Hepatocyte (in vitro differentiated cells): ENCODE measurements at regions not wholly inside any gene's neighbourhood (a gene's known extent, or its start where the extent isn't known, plus 50 kb on each side); places are given as distances from the start of the nearest gene placed in this dataset.

Source experiments
- DNase-seq: peaks from one replicate; pipeline ENCODE4 v3.0.0-alpha.2; 2016; ENCODE audit warnings: low spot score
- H2AFZ ChIP-seq: fragments of 200-600 bp; sonication (generic); 2 replicates; pipeline ENCODE4 v1.6.0; 2016; ENCODE audit warnings: antibody characterized with exemption, mild to moderate bottlenecking
- H3K27ac ChIP-seq: fragments of 200-600 bp; sonication (generic); 2 replicates; pipeline ENCODE4 v1.5.1; 2016; ENCODE audit warnings: mild to moderate bottlenecking
- H3K27me3 ChIP-seq: fragments of 200-600 bp; sonication (generic); 2 replicates; pipeline ENCODE4 v1.6.1; 2016
- H3K36me3 ChIP-seq: fragments of 200-600 bp; sonication (generic); replicated peaks from 2 replicates; pipeline ENCODE4 v1.5.1; 2016; ENCODE audit warnings: low read depth; ENCODE audit not compliant: insufficient read depth
- H3K4me1 ChIP-seq: fragments of 200-600 bp; sonication (generic); 2 replicates; pipeline ENCODE4 v1.5.1; 2016; ENCODE audit warnings: mild to moderate bottlenecking, moderate library complexity; ENCODE audit not compliant: insufficient read depth
- H3K4me2 ChIP-seq: fragments of 200-600 bp; sonication (generic); 2 replicates; pipeline ENCODE4 v1.6.0; 2016
- H3K4me3 ChIP-seq: fragments of 200-600 bp; sonication (generic); 2 replicates; pipeline ENCODE4 v1.5.1; 2016; ENCODE audit warnings: mild to moderate bottlenecking
- H3K79me2 ChIP-seq: fragments of 200-600 bp; sonication (generic); 2 replicates; pipeline ENCODE4 v1.6.0; 2017; ENCODE audit warnings: mild to moderate bottlenecking
- H3K9me2 ChIP-seq: fragments of 200-600 bp; sonication (generic); replicated peaks from 2 replicates; pipeline ENCODE4 v1.6.0; 2017; ENCODE audit warnings: mild to moderate bottlenecking; ENCODE audit not compliant: insufficient read depth
- H3K9me3 ChIP-seq: fragments of 200-600 bp; sonication (generic); 2 replicates; pipeline ENCODE4 v1.5.1; 2016; ENCODE audit warnings: low read depth, mild to moderate bottlenecking
- H4K20me1 ChIP-seq: fragments of 200-600 bp; sonication (generic); 2 replicates; pipeline ENCODE4 v1.6.0; 2016; ENCODE audit warnings: mild to moderate bottlenecking; ENCODE audit not compliant: insufficient read depth, poor library complexity, severe bottlenecking
- CTCF ChIP-seq: fragments of 200-600 bp; sonication (generic); IDR thresholded peaks from 2 replicates; pipeline ENCODE4 v1.5.1; 2016; ENCODE audit warnings: antibody characterized with exemption, mild to moderate bottlenecking; ENCODE audit not compliant: poor library complexity
- EZH2 ChIP-seq: fragments of 200-600 bp; sonication (generic); IDR thresholded peaks from 2 replicates; pipeline ENCODE4 v1.6.1; 2016; ENCODE audit warnings: antibody characterized with exemption, mild to moderate bottlenecking, borderline replicate concordance
- EZH2phosphoT487 ChIP-seq: fragments of 200-600 bp; sonication (generic); IDR thresholded peaks from one replicate; pipeline ENCODE4 v1.6.1; 2018; ENCODE audit warnings: antibody characterized with exemption, mild to moderate bottlenecking, low read depth, moderate library complexity; ENCODE audit not compliant: unreplicated experiment, severe bottlenecking
- WGBS: methylation state at CpG from one replicate; pipeline ENCODE4 v1.1.6; 2016; ENCODE audit warnings: low lambda C conversion rate; ENCODE audit errors: missing lambda C conversion rate; 5-methylcytosine and 5-hydroxymethylcytosine counted together

- Histone ChIP-seq H3K9me3 (no peaks in the 10 kb centered on the region), H3K27me3 (no peaks in the 10 kb centered on the region), H3K4me1 (no peaks in the 10 kb centered on the region), H3K4me3 (no peak overlapping the region), H3K36me3 (no peaks in the 10 kb centered on the region), H3K79me2 (no peaks in the 10 kb centered on the region), H2AFZ (no peak overlapping the region), H3K9me2 (no peaks in the 10 kb centered on the region), H4K20me1 (no peaks in the 10 kb centered on the region), H3K4me2 (no peak overlapping the region), H3K27ac (no peak overlapping the region)
- no peak for DNase-seq
- 49% methylated on average over 3 of the region's 3 CpGs for WGBS
- no peak for TF ChIP-seq CTCF
- TF ChIP-seq EZH2 = no peak
- no peak for TF ChIP-seq EZH2phosphoT487
Measured at GRCh38 chr20:60963146-60963545, 288.9 kb upstream of the CDH4 start.

- no peak overlapping the region for H3K27ac ChIP-seq
- H3K36me3 ChIP-seq = no peaks in the 10 kb centered on the region
- H2AFZ ChIP-seq = no peak overlapping the region
- DNase-seq = no peak
- H3K9me2 ChIP-seq = no peaks in the 10 kb centered on the region
- H4K20me1 ChIP-seq = no peaks in the 10 kb centered on the region
- TF ChIP-seq EZH2phosphoT487 = no peak
- TF ChIP-seq EZH2 = no peak
- TF ChIP-seq CTCF = no peak
- no peaks in the 10 kb centered on the region for H3K79me2 ChIP-seq
- H3K4me2 ChIP-seq = no peak overlapping the region
- H3K27me3 ChIP-seq = no peaks in the 10 kb centered on the region
- H3K4me1 ChIP-seq = no peaks in the 10 kb centered on the region
- 88% methylated on average over 4 of the region's 4 CpGs for WGBS
- H3K4me3 ChIP-seq = no peak overlapping the region
- no peaks in the 10 kb centered on the region for H3K9me3 ChIP-seq
Measured at GRCh38 chr20:60964911-60965310, 287.1 kb upstream of the CDH4 start.

DNA sequence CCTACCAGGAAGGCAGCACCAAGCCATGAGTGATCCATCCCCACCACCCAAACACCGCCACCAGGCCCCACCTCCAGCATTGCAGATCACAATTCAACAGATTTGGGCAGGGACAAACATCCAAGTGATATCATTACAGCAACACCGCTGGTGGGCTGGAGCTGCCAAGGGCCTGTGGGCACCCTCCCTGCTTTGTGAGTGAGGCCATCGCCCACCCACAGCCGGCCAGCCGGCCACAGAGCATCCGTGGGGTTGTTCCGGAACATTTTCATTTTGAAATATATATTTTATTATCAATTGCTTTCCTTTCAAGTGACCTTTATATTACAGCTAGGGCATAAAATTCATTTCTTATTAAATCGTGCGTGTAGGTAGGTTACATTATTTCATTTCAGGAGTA is 286.0 kb upstream of the CDH4 start:
- Histone ChIP-seq H3K36me3 (no peaks in the 10 kb centered on the region), H4K20me1 (no peaks in the 10 kb centered on the region), H3K9me2 (no peaks in the 10 kb centered on the region), H3K27me3 (no peaks in the 10 kb centered on the region), H3K9me3 (no peaks in the 10 kb centered on the region), H3K4me1 (no peaks in the 10 kb centered on the region), H2AFZ (no peak overlapping the region), H3K4me2 (no peak overlapping the region), H3K79me2 (no peaks in the 10 kb centered on the region), H3K4me3 (no peak overlapping the region), H3K27ac (no peak overlapping the region)
- TF ChIP-seq CTCF = no peak
- no peak for TF ChIP-seq EZH2
- no peak for TF ChIP-seq EZH2phosphoT487
- no peak for DNase-seq
- WGBS = 81% methylated on average over 9 of the region's 9 CpGs

GRCh38 chr20:60966766-60967165 is 285.3 kb upstream of the CDH4 start:
- TF ChIP-seq EZH2phosphoT487 = no peak
- TF ChIP-seq EZH2 = no peak
- TF ChIP-seq CTCF = no peak

More at GRCh38 chr20:60966766-60967165, 285.3 kb upstream of the CDH4 start:
- no peaks in the 10 kb centered on the region for H3K27me3 ChIP-seq
- H3K4me1 ChIP-seq = no peaks in the 10 kb centered on the region
- H3K4me2 ChIP-seq = no peak overlapping the region
- H3K4me3 ChIP-seq = no peak overlapping the region
- H2AFZ ChIP-seq = no peak overlapping the region
- H3K9me2 ChIP-seq = no peaks in the 10 kb centered on the region
- no peak overlapping the region for H3K27ac ChIP-seq
- no peaks in the 10 kb centered on the region for H3K79me2 ChIP-seq
- WGBS = 91% methylated on average over 19 of the region's 19 CpGs
- H4K20me1 ChIP-seq = no peaks in the 10 kb centered on the region
- no peaks in the 10 kb centered on the region for H3K9me3 ChIP-seq
- no peak for DNase-seq
- no peaks in the 10 kb centered on the region for H3K36me3 ChIP-seq
